ENCODE measurements at regions not wholly inside any gene's neighbourhood (a gene's known extent, or its start where the extent isn't known, plus 50 kb on each side); places are given as distances from the start of the nearest gene placed in this dataset.
A peak's percentile ranks its signal among the peaks of the same experiment; 100 is the strongest.

DNA sequence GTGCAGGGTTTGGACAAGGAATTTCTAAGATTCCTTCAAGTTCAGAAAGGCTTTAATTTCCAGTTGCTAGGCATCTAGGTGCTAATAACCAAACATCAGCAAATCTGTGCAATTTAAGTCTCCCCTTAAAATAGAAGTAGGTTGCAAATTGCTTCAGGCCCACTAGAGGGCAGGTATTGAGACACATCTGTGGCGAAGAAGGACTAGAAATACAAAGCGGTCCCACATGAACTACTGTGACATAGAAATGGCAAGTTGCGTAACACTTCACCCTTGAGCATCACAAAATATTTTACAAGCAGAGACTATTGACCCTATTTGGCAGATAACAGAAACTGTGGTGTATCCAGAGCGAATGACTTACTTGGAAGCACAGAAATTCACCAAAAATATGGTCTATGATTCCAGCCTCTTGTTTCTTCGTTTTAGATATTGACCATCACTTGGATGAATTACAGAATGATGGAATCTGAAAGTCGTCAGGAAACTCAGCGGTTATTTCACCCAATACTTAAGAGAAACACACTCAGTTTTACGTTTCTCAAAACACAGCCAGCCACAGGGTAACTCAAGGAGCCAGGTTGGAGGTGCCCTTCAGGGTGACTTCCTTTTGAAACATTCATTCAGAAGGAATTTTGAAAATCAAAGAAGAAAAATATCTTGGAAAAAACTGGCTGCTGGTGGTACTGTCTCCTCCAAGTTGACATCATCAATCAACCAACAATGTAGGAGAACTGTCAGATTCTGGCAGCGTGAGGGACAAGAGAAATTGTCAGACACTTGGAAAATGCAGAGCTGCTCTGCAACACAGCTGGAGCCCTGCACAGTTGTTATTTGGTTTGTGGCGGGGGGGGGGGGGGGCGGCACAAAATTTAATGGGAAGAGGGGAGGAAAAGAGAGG, 256.3 kb upstream of the MINDY3 start:
- FAIRE-seq, result no peak

More for the DNA sequence above, 256.3 kb upstream of the MINDY3 start:
- Histone ChIP-seq H3K4me3 (replicated peaks in 1 of 3; ENCODE audit: insufficient read depth in 1 of 3, low read depth in 1 of 3, low read length in 3 of 3) (no peak overlapping the region), H3K9ac (replicated peaks; ENCODE audit: extremely low read depth, insufficient read depth, low read length) (no peak overlapping the region), H3K36me3 (ENCODE audit: control insufficient read depth in 2 of 2, extremely low read depth in 1 of 2, insufficient read depth in 2 of 2, low read length in 2 of 2) (no peaks in the 10 kb centered on the region), H3K27me3 (ENCODE audit: control insufficient read depth in 2 of 2, insufficient read depth in 2 of 2, low read length in 2 of 2) (no peaks in the 10 kb centered on the region), H3K4me1 (ENCODE audit: control insufficient read depth, extremely low read depth, insufficient read depth, low read length) (no peaks in the 10 kb centered on the region), H3K9me1 (replicated peaks; ENCODE audit: control insufficient read depth, extremely low read depth, insufficient read depth, low read length) (no peaks in the 10 kb centered on the region), H3K79me2 (ENCODE audit: control insufficient read depth, insufficient read depth, low read length) (no peaks in the 10 kb centered on the region), H4K20me1 (replicated peaks; ENCODE audit: control insufficient read depth, extremely low read depth, insufficient read depth, low read length) (no peaks in the 10 kb centered on the region), H3K27ac (ENCODE audit: insufficient read depth, low read depth, low read length) (no peak overlapping the region), H3K4me2 (ENCODE audit: insufficient read depth, low read length) (no peak overlapping the region), H2AFZ (ENCODE audit: low read depth, low read length) (no peak overlapping the region), H3K9me3 (replicated peaks; ENCODE audit: control insufficient read depth, insufficient read depth, low read length) (no peaks in the 10 kb centered on the region)
- intact Hi-C loops (cut with micrococcal nuclease), result loop anchor here (10.0 kb wide), 1 partner anchor 688 kb away; no protein-coding TSS in a partner anchor
- no TSS peak for BruUV-seq (replicated peaks)
- DNase-seq (ENCODE audit: low read depth, low spot score), result peak; percentile 33
- dilution Hi-C loops (cut with MboI; ENCODE audit: extremely low pct_ligation_motif_present, low sequenced_read_pairs), result no loop called here
- TF ChIP-seq, protein P1, sequence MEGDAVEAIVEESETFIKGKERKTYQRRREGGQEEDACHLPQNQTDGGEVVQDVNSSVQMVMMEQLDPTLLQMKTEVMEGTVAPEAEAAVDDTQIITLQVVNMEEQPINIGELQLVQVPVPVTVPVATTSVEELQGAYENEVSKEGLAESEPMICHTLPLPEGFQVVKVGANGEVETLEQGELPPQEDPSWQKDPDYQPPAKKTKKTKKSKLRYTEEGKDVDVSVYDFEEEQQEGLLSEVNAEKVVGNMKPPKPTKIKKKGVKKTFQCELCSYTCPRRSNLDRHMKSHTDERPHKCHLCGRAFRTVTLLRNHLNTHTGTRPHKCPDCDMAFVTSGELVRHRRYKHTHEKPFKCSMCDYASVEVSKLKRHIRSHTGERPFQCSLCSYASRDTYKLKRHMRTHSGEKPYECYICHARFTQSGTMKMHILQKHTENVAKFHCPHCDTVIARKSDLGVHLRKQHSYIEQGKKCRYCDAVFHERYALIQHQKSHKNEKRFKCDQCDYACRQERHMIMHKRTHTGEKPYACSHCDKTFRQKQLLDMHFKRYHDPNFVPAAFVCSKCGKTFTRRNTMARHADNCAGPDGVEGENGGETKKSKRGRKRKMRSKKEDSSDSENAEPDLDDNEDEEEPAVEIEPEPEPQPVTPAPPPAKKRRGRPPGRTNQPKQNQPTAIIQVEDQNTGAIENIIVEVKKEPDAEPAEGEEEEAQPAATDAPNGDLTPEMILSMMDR (IDR thresholded peaks at IDR 0.05; ENCODE audit: extremely low read depth in 1 of 2, insufficient read depth in 1 of 2, low read depth in 1 of 2, low read length in 2 of 2), result peak in 1 of 2 donors; percentile 38
- TF ChIP-seq, protein P2, sequence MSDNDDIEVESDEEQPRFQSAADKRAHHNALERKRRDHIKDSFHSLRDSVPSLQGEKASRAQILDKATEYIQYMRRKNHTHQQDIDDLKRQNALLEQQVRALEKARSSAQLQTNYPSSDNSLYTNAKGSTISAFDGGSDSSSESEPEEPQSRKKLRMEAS (IDR thresholded peaks at IDR 0.05; ENCODE audit: insufficient read depth, insufficient read length), result no peak
- POLR2A ChIA-PET, result no interaction called here
- CTCF ChIA-PET, result no interaction called here

All from endothelial cell of umbilical vein (primary cell).